ENCODE measurements at regions not wholly inside any gene's neighbourhood (a gene's known extent, or its start where the extent isn't known, plus 50 kb on each side); places are given as distances from the start of the nearest gene placed in this dataset.

- intact Hi-C loops (cut with micrococcal nuclease): no loop called here
- Mint-ChIP-seq H3K9me3 (peaks cover 6% of the 10 kb centered on the region), H3K27me3 (no peaks in the 10 kb centered on the region), H3K4me3 (no peak overlapping the region), H3K27ac (no peak overlapping the region), H3K4me1 (peaks cover 14% of the 10 kb centered on the region), H3K36me3 (ENCODE audit: low read depth) (no peaks in the 10 kb centered on the region)
- TF ChIP-seq, protein P1, sequence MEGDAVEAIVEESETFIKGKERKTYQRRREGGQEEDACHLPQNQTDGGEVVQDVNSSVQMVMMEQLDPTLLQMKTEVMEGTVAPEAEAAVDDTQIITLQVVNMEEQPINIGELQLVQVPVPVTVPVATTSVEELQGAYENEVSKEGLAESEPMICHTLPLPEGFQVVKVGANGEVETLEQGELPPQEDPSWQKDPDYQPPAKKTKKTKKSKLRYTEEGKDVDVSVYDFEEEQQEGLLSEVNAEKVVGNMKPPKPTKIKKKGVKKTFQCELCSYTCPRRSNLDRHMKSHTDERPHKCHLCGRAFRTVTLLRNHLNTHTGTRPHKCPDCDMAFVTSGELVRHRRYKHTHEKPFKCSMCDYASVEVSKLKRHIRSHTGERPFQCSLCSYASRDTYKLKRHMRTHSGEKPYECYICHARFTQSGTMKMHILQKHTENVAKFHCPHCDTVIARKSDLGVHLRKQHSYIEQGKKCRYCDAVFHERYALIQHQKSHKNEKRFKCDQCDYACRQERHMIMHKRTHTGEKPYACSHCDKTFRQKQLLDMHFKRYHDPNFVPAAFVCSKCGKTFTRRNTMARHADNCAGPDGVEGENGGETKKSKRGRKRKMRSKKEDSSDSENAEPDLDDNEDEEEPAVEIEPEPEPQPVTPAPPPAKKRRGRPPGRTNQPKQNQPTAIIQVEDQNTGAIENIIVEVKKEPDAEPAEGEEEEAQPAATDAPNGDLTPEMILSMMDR (IDR thresholded peaks at IDR 0.05): no peak
- ChIA-PET POLR2A (interaction anchor here (0.6 kb wide), 1 partner anchor 497 kb away, joined by 5 read pairs; no protein-coding TSS in a partner anchor), CTCF (no interaction called here)
- ATAC-seq (ENCODE audit: low read depth) (no peak), DNase-seq (no peak)
Measured at GRCh38 chr1:212192261-212192998, 92.8 kb upstream of the PPP2R5A start.

DNA sequence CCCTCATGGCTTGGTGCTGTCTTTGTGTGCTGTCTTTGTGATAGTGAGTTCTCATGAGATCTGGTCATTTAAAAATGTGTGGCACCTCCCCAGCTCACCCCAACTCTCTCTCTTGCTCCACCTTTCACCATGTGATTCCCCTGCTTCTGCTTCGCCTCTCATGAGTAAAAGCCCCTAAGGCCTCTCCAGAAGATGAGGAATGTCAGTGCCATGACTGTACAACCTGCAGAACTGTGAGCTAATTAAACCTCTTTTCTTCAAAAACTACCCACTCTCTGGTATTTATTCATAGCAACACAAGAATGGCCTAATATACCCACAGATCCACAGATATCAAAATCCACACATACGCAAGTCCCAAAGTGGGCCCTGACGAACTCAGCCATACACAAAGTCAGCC is 88.9 kb upstream of the PPP2R5A start:
- H3K4me3 Mint-ChIP-seq: no peak overlapping the region
- intact Hi-C loops (cut with micrococcal nuclease): no loop called here
- peaks cover 9% of the 10 kb centered on the region for H3K9me3 Mint-ChIP-seq
- H3K27me3 Mint-ChIP-seq: no peaks in the 10 kb centered on the region
- ChIA-PET CTCF (no interaction called here), POLR2A (no interaction called here)
- no peaks in the 10 kb centered on the region for H3K4me1 Mint-ChIP-seq
- TF ChIP-seq, protein P1 (IDR thresholded peaks at IDR 0.05): no peak
- no peak overlapping the region for H3K27ac Mint-ChIP-seq
- H3K36me3 Mint-ChIP-seq (ENCODE audit: low read depth): no peaks in the 10 kb centered on the region
- ATAC-seq (ENCODE audit: low read depth) (no peak), DNase-seq (no peak)

DNA sequence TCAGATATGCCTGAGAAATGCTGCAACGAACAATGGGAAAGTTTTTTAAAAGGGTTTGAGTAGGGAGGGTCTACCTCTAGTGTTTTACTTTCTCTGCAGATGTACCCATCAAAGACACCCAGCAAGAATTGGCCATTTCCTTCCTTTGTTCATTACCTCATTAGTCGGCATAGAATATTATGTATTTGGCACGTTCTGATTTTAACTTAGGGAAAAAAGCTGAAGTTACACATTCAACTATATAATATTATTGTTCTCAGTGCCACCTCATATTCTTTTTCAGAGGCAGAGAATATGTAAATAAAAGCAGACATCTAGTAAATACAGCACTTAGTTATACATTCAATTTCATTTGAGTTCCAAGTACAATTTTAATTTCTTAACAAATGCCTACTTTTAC is 83.7 kb upstream of the PPP2R5A start:
- ChIA-PET CTCF (no interaction called here), POLR2A (no interaction called here)
- H3K27me3 Mint-ChIP-seq: no peaks in the 10 kb centered on the region
- H3K36me3 Mint-ChIP-seq (ENCODE audit: low read depth): no peaks in the 10 kb centered on the region
- DNase-seq (no peak), ATAC-seq (ENCODE audit: low read depth) (no peak)
- intact Hi-C loops (cut with micrococcal nuclease): no loop called here
- no peaks in the 10 kb centered on the region for H3K4me1 Mint-ChIP-seq
- TF ChIP-seq, protein P1 (IDR thresholded peaks at IDR 0.05): no peak
- H3K27ac Mint-ChIP-seq: no peak overlapping the region
- no peak overlapping the region for H3K4me3 Mint-ChIP-seq
- peaks cover 4% of the 10 kb centered on the region for H3K9me3 Mint-ChIP-seq

GRCh38 chr1:212203630-212204029 is 81.6 kb upstream of the PPP2R5A start:
- Mint-ChIP-seq H3K27ac (no peak overlapping the region), H3K4me3 (no peak overlapping the region), H3K27me3 (peaks cover 3% of the 10 kb centered on the region), H3K9me3 (peaks cover 4% of the 10 kb centered on the region), H3K4me1 (no peaks in the 10 kb centered on the region), H3K36me3 (ENCODE audit: low read depth) (no peaks in the 10 kb centered on the region)
- POLR2A ChIA-PET: no interaction called here
- TF ChIP-seq, protein P1 (IDR thresholded peaks at IDR 0.05): no peak
- DNase-seq (no peak), ATAC-seq (ENCODE audit: low read depth) (no peak)
- intact Hi-C loops (cut with micrococcal nuclease): no loop called here
- CTCF ChIA-PET: no interaction called here

DNA sequence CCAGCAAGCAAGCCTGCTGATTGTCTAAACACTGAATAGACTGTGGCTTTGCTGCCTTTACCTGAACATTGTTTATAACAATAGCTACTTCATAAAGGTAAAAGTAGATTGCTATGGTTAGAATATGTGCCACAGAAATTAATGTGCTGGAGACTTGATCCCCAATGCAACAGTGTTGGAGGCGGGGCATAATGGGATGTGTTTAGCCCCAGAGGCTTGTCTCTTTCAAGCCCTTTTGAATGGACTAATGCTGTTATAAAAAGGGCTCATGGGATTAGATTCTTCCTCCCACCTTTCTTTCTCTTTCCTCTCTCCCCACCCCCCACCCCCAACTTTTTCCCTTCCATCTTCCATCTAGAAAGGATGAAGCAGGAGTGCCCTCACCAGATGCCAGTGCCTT is 80.2 kb upstream of the PPP2R5A start:
- intact Hi-C loops (cut with micrococcal nuclease): no loop called here
- H3K27ac Mint-ChIP-seq: no peak overlapping the region
- POLR2A ChIA-PET: no interaction called here
- CTCF ChIA-PET: no interaction called here
- H3K4me3 Mint-ChIP-seq: no peak overlapping the region
- TF ChIP-seq, protein P1 (IDR thresholded peaks at IDR 0.05): no peak
- DNase-seq (no peak), ATAC-seq (ENCODE audit: low read depth) (no peak)
- H3K4me1 Mint-ChIP-seq: no peaks in the 10 kb centered on the region
- peaks cover 3% of the 10 kb centered on the region for H3K27me3 Mint-ChIP-seq
- no peaks in the 10 kb centered on the region for H3K36me3 Mint-ChIP-seq (ENCODE audit: low read depth)
- H3K9me3 Mint-ChIP-seq: peaks cover 4% of the 10 kb centered on the region
